Panc1 (cell line): ENCODE measurements at regions not wholly inside any gene's neighbourhood (a gene's known extent, or its start where the extent isn't known, plus 50 kb on each side); places are given as distances from the start of the nearest gene placed in this dataset.

Experiments used
- ATAC-seq: fragments of 200-7000 bp; cut with Tn5 transposase; 2 replicates; pipeline ENCODE4 v1.9.1; 2020; ENCODE audit warnings: mild to moderate bottlenecking, moderate library complexity
- BruUV-seq: library from RNA; stranded (reverse); fragments of 400-500 nt; replicated peaks from 2 replicates; lab custom pipeline; 2021; lab: Mats Ljungman, UMichigan
- CTCF ChIA-PET: fragments of 300-600 bp; sonication (Branson Sonifier 250); formaldehyde crosslinking; loops from one replicate; lab custom pipeline; 2022; ENCODE audit warnings: antibody characterized with exemption; lab: Charles Lee
- POLR2A ChIA-PET: fragments of 300-600 bp; sonication (Branson Sonifier 250); formaldehyde crosslinking; loops from one replicate; lab custom pipeline; 2022; ENCODE audit warnings: antibody characterized with exemption; lab: Charles Lee
- DNase-seq: peaks from one replicate; pipeline ENCODE4 v3.0.0-alpha.2; 2010; ENCODE audit warnings: low read depth, low spot score
- H3K27ac ChIP-seq: 2 replicates; pipeline ENCODE4 v1.5.1; 2011; ENCODE audit warnings: mild to moderate bottlenecking, low read length, inconsistent platforms
- H3K27me3 ChIP-seq: fragments of 200-500 bp; sonication (Bioruptor generic); 2 replicates; pipeline ENCODE4 v1.6.0; 2014; ENCODE audit warnings: low read length, inconsistent platforms; ENCODE audit not compliant: control insufficient read depth, insufficient read depth
- H3K36me3 ChIP-seq: fragments of 200-500 bp; sonication (Bioruptor generic); 2 replicates; pipeline ENCODE4 v1.5.1; 2014; ENCODE audit warnings: inconsistent platforms, mild to moderate bottlenecking, low read length, moderate library complexity; ENCODE audit not compliant: control insufficient read depth, insufficient read depth
- H3K4me1 ChIP-seq: 2 replicates; pipeline ENCODE4 v1.5.1; 2011; ENCODE audit warnings: inconsistent platforms, mild to moderate bottlenecking, low read length, moderate library complexity; ENCODE audit not compliant: control insufficient read depth, insufficient read depth
- H3K4me3 ChIP-seq, 2 experiments: 2 replicates each; pipeline ENCODE4 v1.5.1; 2011 to 2012; ENCODE audit warnings: low read depth in 2 of 2, low read length in 2 of 2, mild to moderate bottlenecking in 2 of 2, inconsistent platforms in 1 of 2, moderate library complexity in 1 of 2
- H3K9me3 ChIP-seq: fragments of 200-500 bp; sonication (Bioruptor generic); 2 replicates; pipeline ENCODE4 v1.5.1; 2014; ENCODE audit warnings: low read depth, mild to moderate bottlenecking, inconsistent platforms, low read length, moderate library complexity; ENCODE audit not compliant: control insufficient read depth, insufficient read depth
- POLR2AphosphoS5 ChIP-seq: IDR thresholded peaks from 2 replicates; pipeline ENCODE4 v1.6.1; 2012; ENCODE audit warnings: mild to moderate bottlenecking, low read depth, low read length, moderate library complexity
- REST ChIP-seq, 2 experiments: IDR thresholded peaks; 2 replicates each; pipeline ENCODE4 v1.6.1; 2011 to 2012; ENCODE audit warnings: low read depth in 2 of 2, control low read depth in 1 of 2, low read length in 1 of 2, mild to moderate bottlenecking in 1 of 2, moderate library complexity in 1 of 2; ENCODE audit not compliant: insufficient read depth in 1 of 2
- SIN3A ChIP-seq: IDR thresholded peaks from 2 replicates; pipeline ENCODE4 v1.6.1; 2012; ENCODE audit warnings: low read depth, mild to moderate bottlenecking, low read length, moderate library complexity, borderline replicate concordance; ENCODE audit not compliant: insufficient read depth
- TCF7L2 ChIP-seq: IDR thresholded peaks from 2 replicates; pipeline ENCODE4 v1.6.1; 2011; ENCODE audit warnings: mild to moderate bottlenecking, low read depth, low read length, inconsistent platforms
- in situ Hi-C: cut with HindIII; loops from 2 replicates; pipeline ENCODE4 v1.10.0; 2016; ENCODE audit warnings: low sequenced_read_pairs, low pct_unique_long_range_greater_than_20kb
- intact Hi-C: fragments of 100-400 bp; cut with micrococcal nuclease; formaldehyde crosslinking; loops from one replicate; pipeline ENCODE4 v1.10.0; 2022; ENCODE audit not compliant: unreplicated experiment
- TF ChIP-seq, protein P1 (sequence below): fragments of 450-650 bp; IDR thresholded peaks from 2 replicates; pipeline ENCODE4 v1.5.1; 2017; ENCODE audit warnings: mild to moderate bottlenecking

- no peak overlapping the region for H3K27ac ChIP-seq
- intact Hi-C loops, result no loop called here
- H3K4me3 ChIP-seq, result no peak overlapping the region
- CTCF ChIA-PET, result interaction anchor here (0.6 kb wide), 1 partner anchor 179 kb away, joined by 3 read pairs; no protein-coding TSS in a partner anchor
- H3K36me3 ChIP-seq, result no peaks in the 10 kb centered on the region
- TF ChIP-seq POLR2AphosphoS5 (no peak), SIN3A (no peak), REST (IDR thresholded peaks at IDR 0.05; ENCODE audit: insufficient read depth in 1 of 2, low read depth in 2 of 2, low read length in 1 of 2) (no peak), TCF7L2 (no peak)
- TF ChIP-seq, protein P1, sequence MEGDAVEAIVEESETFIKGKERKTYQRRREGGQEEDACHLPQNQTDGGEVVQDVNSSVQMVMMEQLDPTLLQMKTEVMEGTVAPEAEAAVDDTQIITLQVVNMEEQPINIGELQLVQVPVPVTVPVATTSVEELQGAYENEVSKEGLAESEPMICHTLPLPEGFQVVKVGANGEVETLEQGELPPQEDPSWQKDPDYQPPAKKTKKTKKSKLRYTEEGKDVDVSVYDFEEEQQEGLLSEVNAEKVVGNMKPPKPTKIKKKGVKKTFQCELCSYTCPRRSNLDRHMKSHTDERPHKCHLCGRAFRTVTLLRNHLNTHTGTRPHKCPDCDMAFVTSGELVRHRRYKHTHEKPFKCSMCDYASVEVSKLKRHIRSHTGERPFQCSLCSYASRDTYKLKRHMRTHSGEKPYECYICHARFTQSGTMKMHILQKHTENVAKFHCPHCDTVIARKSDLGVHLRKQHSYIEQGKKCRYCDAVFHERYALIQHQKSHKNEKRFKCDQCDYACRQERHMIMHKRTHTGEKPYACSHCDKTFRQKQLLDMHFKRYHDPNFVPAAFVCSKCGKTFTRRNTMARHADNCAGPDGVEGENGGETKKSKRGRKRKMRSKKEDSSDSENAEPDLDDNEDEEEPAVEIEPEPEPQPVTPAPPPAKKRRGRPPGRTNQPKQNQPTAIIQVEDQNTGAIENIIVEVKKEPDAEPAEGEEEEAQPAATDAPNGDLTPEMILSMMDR, result no peak
- H3K4me1 ChIP-seq, result no peaks in the 10 kb centered on the region
- no peaks in the 10 kb centered on the region for H3K9me3 ChIP-seq
- in situ Hi-C loops, result no loop called here
- DNase-seq, result no peak
- POLR2A ChIA-PET, result no interaction called here
- no TSS peak for BruUV-seq
- no peak for ATAC-seq
- no peaks in the 10 kb centered on the region; the same call in 1 of the 2 replicates for H3K27me3 ChIP-seq
Observed at GRCh38 chr1:83718338-83718737, 280.6 kb downstream of the TTLL7 start.

DNA sequence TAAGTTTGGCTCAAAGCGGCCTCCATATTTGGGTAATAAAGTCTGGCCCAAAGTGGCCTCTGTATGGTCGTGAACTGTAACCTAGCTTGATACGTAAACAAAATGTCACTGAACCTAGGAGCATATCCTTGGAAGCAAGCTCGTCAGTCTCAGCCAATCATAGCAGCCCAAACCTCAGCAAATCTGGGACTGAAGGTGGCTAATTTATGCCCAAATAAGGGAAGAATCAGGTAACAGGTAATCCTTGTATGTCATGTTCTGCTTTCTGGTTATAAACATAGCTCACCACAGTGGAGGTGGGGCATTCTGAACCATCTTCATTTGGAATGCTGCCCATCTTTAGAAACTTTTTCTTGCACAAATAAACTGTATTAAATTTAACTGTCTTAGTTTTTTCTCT lies 281.1 kb downstream of the TTLL7 start:
- ATAC-seq (no peak), DNase-seq (no peak)
- no peak for TF ChIP-seq SIN3A
- TF ChIP-seq, protein P1, result 0 out of 2 replicates have a peak, but pooled peaks have one; percentile 9
- no peaks in the 10 kb centered on the region for H3K9me3 ChIP-seq
- intact Hi-C loops (no loop called here), in situ Hi-C loops (no loop called here)
- H3K27ac ChIP-seq, result no peak overlapping the region
- CTCF ChIA-PET, result no interaction called here
- POLR2A ChIA-PET, result no interaction called here
- H3K4me1 ChIP-seq, result no peaks in the 10 kb centered on the region
- no peaks in the 10 kb centered on the region; the same call in 1 of the 2 replicates for H3K27me3 ChIP-seq
- H3K4me3 ChIP-seq, result no peak overlapping the region
- H3K36me3 ChIP-seq, result no peaks in the 10 kb centered on the region
- no TSS peak for BruUV-seq
